HEK293T (cell line): ENCODE measurements at regions not wholly inside any gene's neighbourhood (a gene's known extent, or its start where the extent isn't known, plus 50 kb on each side); places are given as distances from the start of the nearest gene placed in this dataset.

Experiments used
- CTCF ChIA-PET: fragments of 350-600 bp; formaldehyde crosslinking; extraction: SDS; loops from one replicate; lab custom pipeline; 2021; ENCODE audit warnings: antibody characterized with exemption, inconsistent platforms; lab: Yijun Ruan, JAX
- POLR2A ChIA-PET: fragments of 350-600 bp; formaldehyde crosslinking; extraction: SDS; loops from one replicate; lab custom pipeline; 2020; ENCODE audit warnings: antibody characterized with exemption, inconsistent platforms; lab: Yijun Ruan, JAX
- DNase-seq: peaks from one replicate; pipeline ENCODE4 v3.0.0; 2012; ENCODE audit warnings: mixed read lengths; ENCODE audit errors: extremely low spot score
- ARNT ChIP-seq: fragments of 450-650 bp; IDR thresholded peaks from 2 replicates; pipeline ENCODE4 v1.6.1; 2017; ENCODE audit warnings: mild to moderate bottlenecking
- BHLHE40 ChIP-seq: fragments of 450-650 bp; IDR thresholded peaks from 2 replicates; pipeline ENCODE4 v1.6.1; 2016; ENCODE audit warnings: mild to moderate bottlenecking, moderate library complexity, borderline replicate concordance
- CTBP1 ChIP-seq: fragments of 450-650 bp; IDR thresholded peaks from 2 replicates; pipeline ENCODE4 v1.6.1; 2016; ENCODE audit warnings: borderline replicate concordance
- ELF4 ChIP-seq: fragments of 450-650 bp; IDR thresholded peaks from 2 replicates; pipeline ENCODE4 v1.6.1; 2017; ENCODE audit warnings: antibody characterized with exemption
- FOXA1 ChIP-seq: fragments of 450-650 bp; IDR thresholded peaks from 2 replicates; pipeline ENCODE4 v1.6.1; 2016; ENCODE audit warnings: mild to moderate bottlenecking
- FOXK2 ChIP-seq: fragments of 450-650 bp; IDR thresholded peaks from 2 replicates; pipeline ENCODE4 v1.6.1; 2016; ENCODE audit warnings: mild to moderate bottlenecking
- FOXM1 ChIP-seq: fragments of 450-650 bp; IDR thresholded peaks from 2 replicates; pipeline ENCODE4 v1.6.1; 2017; ENCODE audit warnings: mild to moderate bottlenecking, borderline replicate concordance
- HDGF ChIP-seq: fragments of 450-650 bp; IDR thresholded peaks from 2 replicates; pipeline ENCODE4 v1.6.1; 2017; ENCODE audit warnings: antibody characterized with exemption, borderline replicate concordance
- L3MBTL2 ChIP-seq: fragments of 450-650 bp; conservative IDR thresholded peaks from 2 replicates; pipeline ENCODE4 v1.6.1; 2016; ENCODE audit warnings: mild to moderate bottlenecking
- LEF1 ChIP-seq: fragments of 450-650 bp; IDR thresholded peaks from 2 replicates; pipeline ENCODE4 v1.6.1; 2017; ENCODE audit warnings: mild to moderate bottlenecking, borderline replicate concordance
- NFRKB ChIP-seq: fragments of 450-650 bp; IDR thresholded peaks from 2 replicates; pipeline ENCODE4 v1.6.1; 2016; ENCODE audit warnings: mild to moderate bottlenecking, moderate library complexity
- PKNOX1 ChIP-seq: fragments of 450-650 bp; IDR thresholded peaks from 2 replicates; pipeline ENCODE4 v1.6.1; 2016
- SP1 ChIP-seq: fragments of 450-650 bp; IDR thresholded peaks from 2 replicates; pipeline ENCODE4 v1.6.1; 2017
- SUZ12 ChIP-seq: fragments of 450-650 bp; IDR thresholded peaks from 2 replicates; pipeline ENCODE4 v1.6.1; 2016; ENCODE audit warnings: mild to moderate bottlenecking
- TARDBP ChIP-seq: fragments of 450-650 bp; IDR thresholded peaks from 2 replicates; pipeline ENCODE4 v1.6.1; 2016
- ZNF384 ChIP-seq: fragments of 450-650 bp; IDR thresholded peaks from 2 replicates; pipeline ENCODE4 v1.6.1; 2016

- ChIA-PET POLR2A (no interaction called here), CTCF (interaction anchor here (0.8 kb wide), 1 partner anchor 1181 kb away, joined by 3 read pairs; no protein-coding TSS in a partner anchor)
- no peak for TF ChIP-seq ZNF384
- TF ChIP-seq FOXM1: no peak
- no peak for TF ChIP-seq CTBP1
- TF ChIP-seq NFRKB: no peak
- no peak for TF ChIP-seq ELF4
- TF ChIP-seq ARNT: no peak
- TF ChIP-seq FOXA1: no peak
- TF ChIP-seq BHLHE40: no peak
- no peak for TF ChIP-seq FOXK2
- no peak for TF ChIP-seq SUZ12
- no peak for TF ChIP-seq L3MBTL2
- TF ChIP-seq HDGF: no peak
- TF ChIP-seq LEF1: no peak
- TF ChIP-seq SP1: no peak
- no peak for TF ChIP-seq TARDBP
- no peak for DNase-seq
Observed at GRCh38 chr18:64287926-64288325, 139.0 kb upstream of the LINC00305 start.

- CTCF ChIA-PET: no interaction called here
Observed at GRCh38 chr18:64283059-64283458, 134.2 kb upstream of the LINC00305 start.

GRCh38 chr18:64278026-64278425 is 129.1 kb upstream of the LINC00305 start:
- ChIA-PET POLR2A (no interaction called here), CTCF (no interaction called here)
- TF ChIP-seq FOXA1 (no peak), L3MBTL2 (no peak), SP1 (no peak), ELF4 (no peak), TARDBP (no peak), SUZ12 (no peak), ARNT (no peak), ZNF384 (no peak), FOXM1 (no peak), CTBP1 (no peak), HDGF (no peak), NFRKB (no peak), PKNOX1 (no peak), BHLHE40 (no peak), FOXK2 (no peak), LEF1 (no peak)
- DNase-seq: no peak

More at GRCh38 chr18:64283059-64283458, 134.2 kb upstream of the LINC00305 start:
- POLR2A ChIA-PET: no interaction called here
- no peak for TF ChIP-seq FOXK2
- no peak for TF ChIP-seq CTBP1
- no peak for TF ChIP-seq TARDBP
- TF ChIP-seq PKNOX1: no peak
- TF ChIP-seq L3MBTL2: no peak
- TF ChIP-seq SUZ12: no peak
- no peak for TF ChIP-seq ELF4
- no peak for TF ChIP-seq ARNT
- no peak for TF ChIP-seq HDGF
- TF ChIP-seq FOXM1: no peak
- TF ChIP-seq BHLHE40: no peak
- TF ChIP-seq LEF1: no peak
- no peak for TF ChIP-seq FOXA1
- TF ChIP-seq NFRKB: no peak
- no peak for TF ChIP-seq ZNF384
- no peak for TF ChIP-seq SP1
- DNase-seq: no peak

GRCh38 chr18:64276311-64277090 is 127.6 kb upstream of the LINC00305 start:
- no peak for TF ChIP-seq FOXK2
- no peak for TF ChIP-seq LEF1
- no peak for TF ChIP-seq PKNOX1
- TF ChIP-seq CTBP1: no peak
- no peak for TF ChIP-seq HDGF
- TF ChIP-seq FOXA1: no peak
- TF ChIP-seq ZNF384: no peak
- TF ChIP-seq BHLHE40: no peak
- no peak for TF ChIP-seq L3MBTL2
- no peak for TF ChIP-seq SUZ12
- TF ChIP-seq ARNT: no peak
- no peak for TF ChIP-seq ELF4
- no peak for TF ChIP-seq SP1
- no peak for TF ChIP-seq TARDBP
- no peak for TF ChIP-seq FOXM1
- no peak for TF ChIP-seq NFRKB
- ChIA-PET POLR2A (no interaction called here), CTCF (interaction anchor here (0.5 kb wide), 1 partner anchor 133 kb away, joined by 5 read pairs; no protein-coding TSS in a partner anchor)
- no peak for DNase-seq

- POLR2A ChIA-PET: no interaction called here
- TF ChIP-seq ELF4: no peak
- no peak for TF ChIP-seq SP1
- no peak for TF ChIP-seq PKNOX1
- TF ChIP-seq SUZ12: no peak
- TF ChIP-seq BHLHE40: no peak
- no peak for TF ChIP-seq FOXA1
- no peak for TF ChIP-seq ARNT
- no peak for TF ChIP-seq LEF1
- TF ChIP-seq HDGF: no peak
- TF ChIP-seq FOXM1: no peak
- no peak for TF ChIP-seq CTBP1
- no peak for TF ChIP-seq FOXK2
- TF ChIP-seq ZNF384: no peak
- no peak for TF ChIP-seq L3MBTL2
- no peak for TF ChIP-seq NFRKB
- no peak for TF ChIP-seq TARDBP
- CTCF ChIA-PET: no interaction called here
- DNase-seq: no peak
Observed at GRCh38 chr18:64275593-64276300, 126.9 kb upstream of the LINC00305 start.
